ENCODE measurements at regions not wholly inside any gene's neighbourhood (a gene's known extent, or its start where the extent isn't known, plus 50 kb on each side); places are given as distances from the start of the nearest gene placed in this dataset.

DNA sequence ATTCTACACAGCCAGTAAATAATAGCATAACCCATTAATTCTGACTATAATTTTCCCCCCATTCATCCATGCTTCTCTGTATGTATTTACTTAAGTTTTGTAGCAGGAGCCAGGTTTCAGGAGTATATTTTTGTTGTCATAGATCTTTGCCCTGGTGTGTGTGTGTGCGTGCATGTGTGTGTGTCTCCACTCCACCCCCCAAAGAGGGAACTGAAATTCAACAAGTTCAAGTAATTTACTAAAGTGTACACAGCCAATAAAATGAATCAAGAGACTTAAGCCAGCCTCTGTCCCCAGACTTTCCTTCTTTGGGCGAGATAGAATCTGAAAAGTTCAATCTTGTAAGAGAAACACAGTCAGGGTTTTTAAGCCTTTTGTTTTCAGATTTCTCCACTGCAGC, 792.0 kb downstream of the MED13L start (continued):
- TF ChIP-seq, protein P1, sequence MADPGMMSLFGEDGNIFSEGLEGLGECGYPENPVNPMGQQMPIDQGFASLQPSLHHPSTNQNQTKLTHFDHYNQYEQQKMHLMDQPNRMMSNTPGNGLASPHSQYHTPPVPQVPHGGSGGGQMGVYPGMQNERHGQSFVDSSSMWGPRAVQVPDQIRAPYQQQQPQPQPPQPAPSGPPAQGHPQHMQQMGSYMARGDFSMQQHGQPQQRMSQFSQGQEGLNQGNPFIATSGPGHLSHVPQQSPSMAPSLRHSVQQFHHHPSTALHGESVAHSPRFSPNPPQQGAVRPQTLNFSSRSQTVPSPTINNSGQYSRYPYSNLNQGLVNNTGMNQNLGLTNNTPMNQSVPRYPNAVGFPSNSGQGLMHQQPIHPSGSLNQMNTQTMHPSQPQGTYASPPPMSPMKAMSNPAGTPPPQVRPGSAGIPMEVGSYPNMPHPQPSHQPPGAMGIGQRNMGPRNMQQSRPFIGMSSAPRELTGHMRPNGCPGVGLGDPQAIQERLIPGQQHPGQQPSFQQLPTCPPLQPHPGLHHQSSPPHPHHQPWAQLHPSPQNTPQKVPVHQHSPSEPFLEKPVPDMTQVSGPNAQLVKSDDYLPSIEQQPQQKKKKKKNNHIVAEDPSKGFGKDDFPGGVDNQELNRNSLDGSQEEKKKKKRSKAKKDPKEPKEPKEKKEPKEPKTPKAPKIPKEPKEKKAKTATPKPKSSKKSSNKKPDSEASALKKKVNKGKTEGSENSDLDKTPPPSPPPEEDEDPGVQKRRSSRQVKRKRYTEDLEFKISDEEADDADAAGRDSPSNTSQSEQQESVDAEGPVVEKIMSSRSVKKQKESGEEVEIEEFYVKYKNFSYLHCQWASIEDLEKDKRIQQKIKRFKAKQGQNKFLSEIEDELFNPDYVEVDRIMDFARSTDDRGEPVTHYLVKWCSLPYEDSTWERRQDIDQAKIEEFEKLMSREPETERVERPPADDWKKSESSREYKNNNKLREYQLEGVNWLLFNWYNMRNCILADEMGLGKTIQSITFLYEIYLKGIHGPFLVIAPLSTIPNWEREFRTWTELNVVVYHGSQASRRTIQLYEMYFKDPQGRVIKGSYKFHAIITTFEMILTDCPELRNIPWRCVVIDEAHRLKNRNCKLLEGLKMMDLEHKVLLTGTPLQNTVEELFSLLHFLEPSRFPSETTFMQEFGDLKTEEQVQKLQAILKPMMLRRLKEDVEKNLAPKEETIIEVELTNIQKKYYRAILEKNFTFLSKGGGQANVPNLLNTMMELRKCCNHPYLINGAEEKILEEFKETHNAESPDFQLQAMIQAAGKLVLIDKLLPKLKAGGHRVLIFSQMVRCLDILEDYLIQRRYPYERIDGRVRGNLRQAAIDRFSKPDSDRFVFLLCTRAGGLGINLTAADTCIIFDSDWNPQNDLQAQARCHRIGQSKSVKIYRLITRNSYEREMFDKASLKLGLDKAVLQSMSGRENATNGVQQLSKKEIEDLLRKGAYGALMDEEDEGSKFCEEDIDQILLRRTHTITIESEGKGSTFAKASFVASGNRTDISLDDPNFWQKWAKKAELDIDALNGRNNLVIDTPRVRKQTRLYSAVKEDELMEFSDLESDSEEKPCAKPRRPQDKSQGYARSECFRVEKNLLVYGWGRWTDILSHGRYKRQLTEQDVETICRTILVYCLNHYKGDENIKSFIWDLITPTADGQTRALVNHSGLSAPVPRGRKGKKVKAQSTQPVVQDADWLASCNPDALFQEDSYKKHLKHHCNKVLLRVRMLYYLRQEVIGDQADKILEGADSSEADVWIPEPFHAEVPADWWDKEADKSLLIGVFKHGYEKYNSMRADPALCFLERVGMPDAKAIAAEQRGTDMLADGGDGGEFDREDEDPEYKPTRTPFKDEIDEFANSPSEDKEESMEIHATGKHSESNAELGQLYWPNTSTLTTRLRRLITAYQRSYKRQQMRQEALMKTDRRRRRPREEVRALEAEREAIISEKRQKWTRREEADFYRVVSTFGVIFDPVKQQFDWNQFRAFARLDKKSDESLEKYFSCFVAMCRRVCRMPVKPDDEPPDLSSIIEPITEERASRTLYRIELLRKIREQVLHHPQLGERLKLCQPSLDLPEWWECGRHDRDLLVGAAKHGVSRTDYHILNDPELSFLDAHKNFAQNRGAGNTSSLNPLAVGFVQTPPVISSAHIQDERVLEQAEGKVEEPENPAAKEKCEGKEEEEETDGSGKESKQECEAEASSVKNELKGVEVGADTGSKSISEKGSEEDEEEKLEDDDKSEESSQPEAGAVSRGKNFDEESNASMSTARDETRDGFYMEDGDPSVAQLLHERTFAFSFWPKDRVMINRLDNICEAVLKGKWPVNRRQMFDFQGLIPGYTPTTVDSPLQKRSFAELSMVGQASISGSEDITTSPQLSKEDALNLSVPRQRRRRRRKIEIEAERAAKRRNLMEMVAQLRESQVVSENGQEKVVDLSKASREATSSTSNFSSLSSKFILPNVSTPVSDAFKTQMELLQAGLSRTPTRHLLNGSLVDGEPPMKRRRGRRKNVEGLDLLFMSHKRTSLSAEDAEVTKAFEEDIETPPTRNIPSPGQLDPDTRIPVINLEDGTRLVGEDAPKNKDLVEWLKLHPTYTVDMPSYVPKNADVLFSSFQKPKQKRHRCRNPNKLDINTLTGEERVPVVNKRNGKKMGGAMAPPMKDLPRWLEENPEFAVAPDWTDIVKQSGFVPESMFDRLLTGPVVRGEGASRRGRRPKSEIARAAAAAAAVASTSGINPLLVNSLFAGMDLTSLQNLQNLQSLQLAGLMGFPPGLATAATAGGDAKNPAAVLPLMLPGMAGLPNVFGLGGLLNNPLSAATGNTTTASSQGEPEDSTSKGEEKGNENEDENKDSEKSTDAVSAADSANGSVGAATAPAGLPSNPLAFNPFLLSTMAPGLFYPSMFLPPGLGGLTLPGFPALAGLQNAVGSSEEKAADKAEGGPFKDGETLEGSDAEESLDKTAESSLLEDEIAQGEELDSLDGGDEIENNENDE (IDR thresholded peaks at IDR 0.05; ENCODE audit: insufficient replicate concordance, low read length): no peak
- TF ChIP-seq BRCA1 (IDR thresholded peaks at IDR 0.05; ENCODE audit: low read depth, low read length) (no peak), JUND (IDR thresholded peaks at IDR 0.05; ENCODE audit: low read length) (no peak), POLR2A (IDR thresholded peaks at IDR 0.05; ENCODE audit: control extremely low read depth in 1 of 2, low read depth in 2 of 2, low read length in 2 of 2) (no peak)

All from H1 (cell line).